Right hindlimb (tissue), 1 donor: ENCODE measurements at regions not wholly inside any gene's neighbourhood (a gene's known extent, or its start where the extent isn't known, plus 50 kb on each side); places are given as distances from the start of the nearest gene placed in this dataset.
"Not testable (repeated sequence)": the region's sequence is repeated elsewhere in the genome, so short reads cannot be mapped to it uniquely, and the experiment has no call there.

Source experiments
- DNase-seq: peaks from one replicate; pipeline ENCODE4 v3.0.0-alpha.2; 2018

DNA sequence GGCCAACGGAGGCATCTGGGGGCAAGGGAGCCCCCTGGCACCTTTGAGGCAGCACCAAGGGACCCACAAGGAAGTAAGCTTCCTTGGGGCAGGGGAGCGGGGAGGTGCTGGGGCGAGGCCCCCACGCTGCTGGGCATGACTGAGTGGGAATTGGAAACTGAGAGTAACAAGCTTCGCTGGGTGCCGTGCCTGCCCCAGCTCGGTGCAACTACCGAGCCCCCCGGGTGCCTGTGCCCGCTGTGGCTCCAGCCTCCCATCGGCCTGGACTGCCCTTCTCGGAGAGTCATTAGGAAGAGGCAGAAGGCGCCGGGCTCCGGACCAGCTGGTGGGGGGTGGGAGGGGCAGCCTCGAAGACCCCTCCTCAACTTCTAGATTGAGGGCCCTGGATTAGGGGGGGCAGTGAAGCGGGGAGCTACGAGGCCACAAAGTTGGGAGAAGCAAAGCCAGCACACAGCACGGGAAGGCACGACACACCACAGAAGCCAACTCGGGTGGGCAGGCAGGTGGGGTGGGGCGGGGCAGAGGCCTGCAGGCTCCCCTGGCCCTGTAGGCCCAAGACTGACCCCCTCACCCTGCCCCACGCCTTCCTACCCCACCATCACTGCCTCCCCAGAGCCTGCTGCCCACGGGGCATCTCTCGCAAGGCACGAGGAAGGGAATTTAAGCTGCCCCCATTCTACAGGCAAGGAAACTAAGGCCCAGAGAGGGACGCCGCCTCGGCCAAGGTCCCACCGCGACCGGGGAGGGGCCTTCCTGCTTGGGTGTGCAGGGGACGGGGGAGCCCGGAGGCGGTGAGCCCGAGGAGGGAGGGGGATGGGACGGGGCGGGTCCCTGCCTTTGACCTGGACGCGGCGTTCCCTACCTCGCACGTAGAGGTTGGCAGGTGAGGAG, 83.2 kb downstream of the PTPRS start:
- no peak for DNase-seq

DNA sequence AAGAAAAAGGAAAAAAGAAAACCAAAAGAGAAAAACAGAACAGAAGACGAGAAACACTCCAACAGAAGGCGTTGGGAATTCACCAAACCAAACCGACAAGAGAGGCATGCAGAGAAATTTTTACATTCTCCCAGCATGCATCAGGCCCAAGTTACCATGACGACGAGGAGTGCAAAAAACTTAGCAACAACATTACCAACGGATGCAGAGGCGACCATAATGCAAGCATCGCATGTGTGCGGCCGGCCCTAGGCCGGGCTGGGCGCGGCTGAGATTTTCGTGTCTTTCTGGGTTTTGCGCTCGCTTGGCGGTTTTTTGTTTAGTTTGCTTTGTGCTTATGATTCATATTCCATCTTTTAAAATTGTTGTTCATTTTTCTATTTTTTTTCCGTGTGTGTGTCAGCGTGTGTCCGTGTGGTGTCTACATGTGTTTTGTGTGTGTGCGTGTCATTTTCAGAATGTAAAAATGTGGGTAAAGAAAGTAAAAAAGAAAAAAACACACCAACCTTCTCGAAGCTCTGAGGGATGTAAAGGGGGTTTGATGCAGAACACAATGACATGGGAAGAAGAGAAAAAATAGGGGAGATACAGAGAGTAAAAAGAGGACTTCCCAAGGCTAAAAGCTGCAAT, 84.9 kb downstream of the PTPRS start:
- no peak for DNase-seq

DNA sequence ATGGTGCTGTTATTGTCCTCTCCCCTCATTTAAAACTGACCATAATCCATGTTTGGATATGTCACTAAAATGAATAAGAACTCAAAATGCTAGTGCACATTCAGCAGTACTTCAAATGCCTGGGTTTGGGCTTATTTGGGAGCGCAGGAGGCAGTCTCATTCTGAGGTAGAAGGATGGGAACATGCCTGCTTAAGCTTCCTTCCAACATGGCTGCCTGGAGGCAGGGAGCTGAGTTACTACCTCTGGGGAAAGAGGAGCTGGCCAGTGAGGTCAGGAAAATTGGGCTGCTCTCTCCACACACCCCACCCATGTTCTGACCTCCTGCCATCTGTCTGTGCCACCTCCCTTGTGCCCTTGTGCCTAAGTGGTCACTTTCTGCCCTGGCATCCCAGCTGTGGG, 85.7 kb downstream of the PTPRS start:
- DNase-seq = no peak

DNA sequence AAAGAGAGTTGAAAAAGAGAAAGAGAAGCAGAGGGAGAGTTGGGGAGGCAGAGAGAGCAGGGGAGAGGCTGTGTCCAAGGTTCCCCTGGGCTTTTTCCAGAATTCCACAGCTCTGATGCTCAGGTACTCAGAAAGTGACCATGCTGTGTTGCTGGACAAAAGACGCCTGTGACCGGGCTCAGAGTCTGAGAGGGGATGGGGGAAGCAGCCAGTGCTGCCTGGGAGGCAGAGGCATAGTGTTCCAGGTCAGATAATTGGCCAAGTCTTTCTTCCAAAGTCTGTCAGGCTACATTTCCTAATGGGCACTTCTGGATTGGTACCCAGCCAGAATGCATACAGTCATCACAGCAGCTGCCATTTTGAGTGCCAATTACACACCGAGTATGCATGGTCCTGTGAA, 86.1 kb downstream of the PTPRS start:
- no peak for DNase-seq

DNA sequence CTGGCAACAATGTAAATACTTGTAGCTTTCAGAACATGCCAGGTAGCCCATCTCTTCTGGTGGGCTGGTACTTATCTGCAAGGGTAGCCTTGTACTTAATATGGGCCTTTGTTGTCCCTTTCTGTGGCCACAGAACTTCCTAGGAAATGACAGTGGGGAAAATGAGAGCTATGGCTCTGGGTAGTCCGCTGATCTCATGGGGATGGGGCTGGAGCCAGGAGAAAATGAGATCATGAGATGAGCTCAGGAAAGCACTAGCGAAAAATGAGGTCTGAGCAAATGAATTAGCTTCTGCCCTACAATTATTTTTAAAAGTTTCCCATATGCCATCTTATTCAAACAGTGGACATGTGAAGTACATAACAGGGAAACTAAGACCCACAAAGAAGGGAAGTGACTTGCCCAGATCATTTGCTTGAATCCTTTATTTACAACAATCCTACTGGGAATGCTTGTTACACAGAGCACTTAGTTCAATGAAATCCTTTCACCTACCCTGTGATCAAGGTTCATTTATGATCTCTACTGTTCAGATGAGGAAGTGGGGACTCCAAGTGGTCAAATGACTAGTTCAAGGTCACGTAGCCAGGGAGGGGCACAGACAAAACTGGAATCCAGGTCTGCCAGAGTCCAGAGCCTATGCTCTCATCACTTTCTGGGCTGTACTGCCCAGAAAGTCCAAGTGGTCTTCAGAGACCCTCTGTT, 87.1 kb downstream of the PTPRS start:
- DNase-seq = peak; percentile 70

DNA sequence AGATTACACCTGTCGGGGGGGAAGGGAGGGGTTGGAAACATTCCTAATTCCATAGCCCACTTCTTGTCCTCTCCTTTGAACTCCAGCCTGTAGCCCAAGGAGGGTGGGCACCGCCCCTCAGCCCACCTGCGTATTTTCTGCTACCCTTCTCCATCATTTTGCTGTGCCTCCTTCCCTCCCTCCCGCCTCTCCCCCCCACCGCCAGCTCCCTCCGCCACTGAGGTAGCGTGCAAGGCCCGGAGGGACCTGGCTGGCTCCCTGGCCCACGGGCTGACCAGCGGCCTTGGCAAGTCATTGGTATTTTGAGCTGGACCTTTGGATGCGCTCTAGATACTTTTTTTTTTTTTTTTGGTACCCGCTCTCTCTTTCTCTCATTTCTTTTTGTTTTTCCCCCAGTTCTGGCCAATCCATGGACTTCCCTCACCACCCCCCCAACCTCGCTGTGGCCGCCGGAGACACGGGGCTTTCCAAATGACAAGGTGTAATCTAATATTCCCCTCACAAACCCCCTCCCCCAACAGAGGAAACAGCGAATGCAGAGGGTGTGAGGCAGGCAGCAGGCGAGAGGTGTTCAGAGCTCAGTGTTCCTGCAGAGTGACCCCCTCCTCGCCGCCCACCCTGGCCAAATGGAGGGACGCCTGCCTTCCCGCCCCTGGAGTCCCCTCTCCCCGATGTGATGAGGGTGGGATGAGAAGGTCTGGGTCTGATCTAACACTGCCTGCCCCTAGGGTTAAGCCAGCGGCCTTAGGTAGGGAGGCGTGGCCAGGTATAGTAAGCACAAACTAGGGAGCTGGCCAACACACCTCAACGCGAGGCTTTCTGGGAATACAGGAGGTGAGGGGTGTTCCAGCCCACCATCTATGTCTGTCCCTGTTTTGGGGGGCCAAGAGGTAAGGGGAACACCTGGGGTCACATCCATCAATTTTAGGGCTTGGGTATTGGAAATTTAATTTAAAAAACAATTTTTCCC, 89.2 kb downstream of the PTPRS start:
- DNase-seq = no peak

DNA sequence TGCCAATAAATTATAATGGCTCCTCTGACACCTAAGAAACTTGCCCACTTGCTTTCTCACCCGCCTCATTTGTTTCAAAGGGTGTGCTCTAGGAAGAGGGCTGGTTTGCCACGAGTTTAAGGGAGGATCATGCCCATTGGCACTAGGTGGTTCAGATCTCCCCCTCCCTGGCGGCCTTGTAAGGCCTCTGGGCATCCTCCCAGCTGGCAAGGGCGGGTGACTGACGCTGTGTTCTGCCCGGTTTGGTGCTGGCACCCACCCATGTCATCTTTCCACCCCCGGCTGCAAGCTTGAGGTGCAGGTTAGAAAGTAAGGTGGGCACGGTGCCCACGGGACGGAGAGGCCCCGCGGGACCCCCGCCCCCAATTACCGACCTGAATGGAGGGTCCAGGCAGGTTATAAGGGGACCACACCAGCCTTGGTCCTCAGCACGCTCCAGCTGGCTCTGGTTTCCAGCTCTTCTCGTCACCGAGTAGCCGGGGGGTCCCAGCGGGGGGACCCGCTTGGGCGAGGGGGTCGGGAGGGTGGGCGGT, 90.4 kb downstream of the PTPRS start:
- peak; percentile 37 for DNase-seq

DNA sequence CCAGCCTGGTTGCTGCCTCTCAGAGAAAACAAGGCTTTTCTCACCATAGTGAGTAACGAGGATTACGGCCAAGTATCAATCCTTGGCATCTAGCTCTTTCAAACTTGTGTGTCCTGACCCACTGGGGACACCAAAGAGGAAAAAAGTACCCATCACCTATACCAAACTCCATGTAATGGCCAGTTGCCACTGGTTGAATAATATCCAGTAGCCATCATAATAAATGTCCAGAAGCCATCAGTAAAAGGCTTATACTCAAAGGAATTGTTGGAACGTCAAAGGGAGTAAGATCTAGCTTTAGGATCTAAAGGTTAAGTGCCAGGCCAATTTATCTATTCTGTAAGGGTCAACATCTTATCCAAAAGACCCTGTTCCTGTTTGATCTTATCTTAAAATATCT, 91.1 kb downstream of the PTPRS start:
- no peak for DNase-seq

DNA sequence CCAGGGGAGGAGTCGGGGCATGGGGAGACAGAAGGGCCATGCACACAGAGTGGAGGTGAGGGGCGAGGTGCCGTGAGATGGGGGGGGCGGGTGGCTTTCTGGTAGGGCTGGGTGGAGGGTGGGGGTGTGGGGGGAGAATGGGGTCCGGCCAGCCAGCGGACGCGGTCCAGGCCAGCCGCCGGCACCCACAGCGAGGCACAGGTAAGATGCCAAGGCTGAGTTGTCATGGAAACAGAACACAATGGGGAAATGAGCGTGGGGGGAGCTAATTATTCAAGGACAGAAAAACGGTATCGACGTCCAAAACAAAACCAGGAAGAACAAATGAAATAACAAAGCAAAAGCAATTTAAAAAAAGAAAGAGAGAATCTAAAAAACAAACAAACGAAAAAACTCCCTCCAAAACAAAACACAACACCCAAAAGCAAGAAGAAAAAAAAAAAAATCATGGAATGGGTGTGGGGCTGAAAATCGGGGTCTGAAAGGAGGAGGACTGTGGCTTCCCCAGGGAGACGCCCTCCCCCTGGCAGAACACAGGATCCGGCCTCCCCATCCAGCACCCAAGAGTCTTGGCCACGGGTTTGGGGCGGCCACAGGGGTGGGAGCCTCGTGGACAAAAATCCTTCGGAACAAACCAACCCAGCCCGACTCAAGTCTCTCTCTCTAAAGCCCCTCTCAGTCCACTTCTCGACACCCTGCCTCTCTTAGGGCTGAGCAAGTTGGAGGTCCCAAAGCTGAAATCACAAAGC, 92.5 kb downstream of the PTPRS start:
- DNase-seq = no peak

DNA sequence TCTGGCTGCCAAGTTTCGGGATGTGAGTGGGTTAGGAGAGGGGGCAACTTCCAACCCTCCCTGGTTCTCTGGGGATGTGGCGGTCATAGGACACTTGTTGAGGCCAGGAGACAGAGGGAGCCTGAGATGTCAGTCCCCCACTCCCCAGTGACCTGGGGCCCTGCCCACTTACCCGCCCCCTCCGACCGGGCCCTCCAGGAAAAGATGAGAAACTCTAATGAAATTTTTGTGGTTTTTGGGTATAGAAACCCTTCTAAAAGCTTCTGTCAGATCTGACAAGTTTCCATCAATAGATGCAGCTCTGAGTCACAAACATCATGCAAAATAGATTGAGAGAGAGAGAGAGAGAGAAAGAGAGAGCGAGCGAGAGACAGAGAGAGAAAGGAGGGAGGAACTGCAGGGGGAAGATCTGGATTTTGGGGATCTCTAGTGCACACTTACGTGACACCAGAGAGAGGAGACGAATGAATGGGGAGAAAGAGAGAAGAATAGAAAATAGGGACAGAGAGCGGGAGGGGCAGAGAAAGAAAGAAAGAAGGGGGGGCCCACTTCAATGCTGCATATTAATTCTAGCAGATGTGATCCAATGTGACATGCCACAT, 94.0 kb downstream of the PTPRS start:
- no peak for DNase-seq

DNA sequence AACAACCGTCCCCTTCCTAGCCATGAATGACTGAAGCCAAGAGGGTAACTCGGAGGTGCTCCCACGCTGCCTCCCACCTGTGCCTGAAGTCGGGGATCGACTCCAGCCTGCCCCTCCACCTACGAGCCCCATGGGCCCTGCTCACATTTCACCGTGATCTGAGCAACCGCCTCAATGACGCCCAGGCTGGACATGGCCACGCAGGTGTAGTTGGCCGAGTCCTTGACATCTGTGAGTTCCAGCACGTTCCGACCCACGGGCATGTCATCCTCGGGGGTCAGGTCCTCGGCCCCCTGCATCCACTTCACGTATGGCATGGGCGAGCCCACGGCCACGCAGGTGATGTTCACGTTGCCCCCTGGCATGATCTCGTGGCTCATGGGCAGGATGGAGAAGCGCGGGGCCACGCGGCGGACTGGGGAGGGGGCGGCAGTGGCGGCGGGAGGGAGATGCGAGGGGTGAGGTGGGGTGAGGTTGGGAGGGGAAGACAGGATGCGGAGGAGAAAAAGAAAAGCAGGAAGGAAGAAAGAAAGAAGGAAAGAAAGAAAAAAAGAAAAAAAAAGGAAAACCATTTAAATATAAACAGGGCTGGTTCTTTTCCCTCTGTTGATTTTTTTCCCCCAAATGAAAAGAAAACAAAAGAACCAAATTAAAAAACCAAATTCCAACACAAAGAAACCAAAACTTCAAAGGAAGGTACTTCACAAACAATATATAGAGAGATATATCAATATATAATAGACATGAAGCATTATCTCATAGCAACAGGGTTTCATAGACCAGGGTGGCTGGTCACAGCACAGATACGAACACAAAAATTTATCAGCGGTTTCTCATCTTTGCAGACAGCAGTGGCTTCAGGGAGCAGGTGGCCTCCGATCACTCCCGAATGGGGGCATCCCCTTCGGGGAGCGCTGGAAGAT, 94.7 kb downstream of the PTPRS start:
- DNase-seq = no peak

DNA sequence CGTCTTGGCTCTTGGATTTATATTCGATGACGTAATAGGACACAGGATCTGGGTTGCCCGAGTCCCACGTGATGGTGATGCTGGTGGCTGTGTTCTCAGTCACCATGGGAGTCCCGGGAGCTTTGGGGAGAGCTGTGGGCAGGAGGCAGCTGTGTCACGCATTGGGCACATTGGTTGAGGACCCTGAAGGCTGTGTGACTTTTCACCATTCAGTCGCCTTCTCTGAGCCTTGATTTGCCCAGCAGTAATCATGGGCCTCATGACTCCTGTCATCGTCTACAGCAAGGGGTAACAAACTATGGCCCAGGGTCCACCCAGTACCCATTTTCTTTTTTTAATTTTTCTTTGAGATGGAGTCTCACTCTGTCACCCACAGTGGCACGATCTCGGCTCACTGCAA, 96.3 kb downstream of the PTPRS start:
- DNase-seq = no peak

DNA sequence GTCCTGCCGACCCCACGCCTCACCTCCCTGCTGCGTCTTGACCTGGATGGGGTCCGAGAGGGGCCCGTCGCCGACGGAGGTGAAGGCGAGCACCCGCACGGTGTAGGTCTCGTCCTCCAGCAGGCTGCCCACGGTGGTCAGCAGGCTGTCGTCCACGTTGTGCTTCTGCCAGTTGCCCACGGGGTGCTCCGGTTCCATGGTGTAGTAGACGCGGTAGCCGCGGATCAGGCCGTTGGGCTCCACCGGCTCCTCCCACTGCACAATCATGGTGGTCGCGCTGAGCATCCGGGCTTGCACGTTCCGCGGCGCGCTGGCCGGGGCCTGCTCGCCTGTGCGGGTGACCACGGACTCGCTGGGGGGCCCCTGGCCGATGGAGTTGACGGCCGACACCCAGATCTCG, 96.7 kb downstream of the PTPRS start:
- no peak for DNase-seq

DNA sequence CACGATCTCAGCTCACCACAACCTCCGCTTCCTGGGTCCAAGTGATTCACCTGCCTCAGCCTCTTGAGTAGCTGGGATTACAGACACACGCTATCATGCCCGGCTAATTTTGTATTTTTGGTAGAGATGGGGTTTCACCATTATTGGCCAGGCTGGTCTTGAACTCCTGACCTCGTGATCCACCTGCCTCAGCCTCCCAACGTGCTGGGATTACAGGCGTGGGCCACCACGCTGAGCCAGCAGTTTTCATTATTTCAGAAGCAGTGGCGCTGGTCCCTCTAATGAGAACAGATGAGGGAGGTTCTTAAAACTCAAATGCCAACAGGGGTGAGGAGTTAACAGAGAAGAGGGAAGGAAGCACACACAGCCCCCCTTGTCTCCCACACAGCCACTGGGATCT, 98.7 kb downstream of the PTPRS start:
- DNase-seq = not testable (repeated sequence)

DNA sequence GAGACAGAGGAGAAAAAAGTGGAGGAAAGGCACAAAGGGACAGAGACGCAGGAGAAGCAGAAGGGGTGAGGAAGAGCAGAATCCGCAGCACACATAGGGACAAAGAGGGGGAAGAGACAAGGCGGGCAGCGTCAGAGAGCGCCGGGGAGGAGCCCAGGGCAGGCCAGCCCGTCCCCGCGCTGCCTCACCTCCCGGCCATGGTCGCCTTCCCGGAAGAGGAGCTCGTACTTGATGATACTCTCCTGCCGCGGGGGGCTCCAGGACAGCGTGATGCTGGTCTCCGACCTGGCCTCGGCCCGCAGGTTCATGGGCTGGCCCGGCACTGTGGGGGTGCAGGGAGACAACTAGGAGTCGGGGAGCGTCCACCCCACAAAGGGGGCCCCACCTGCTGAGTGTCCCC, 100.6 kb downstream of the PTPRS start:
- DNase-seq = no peak

DNA sequence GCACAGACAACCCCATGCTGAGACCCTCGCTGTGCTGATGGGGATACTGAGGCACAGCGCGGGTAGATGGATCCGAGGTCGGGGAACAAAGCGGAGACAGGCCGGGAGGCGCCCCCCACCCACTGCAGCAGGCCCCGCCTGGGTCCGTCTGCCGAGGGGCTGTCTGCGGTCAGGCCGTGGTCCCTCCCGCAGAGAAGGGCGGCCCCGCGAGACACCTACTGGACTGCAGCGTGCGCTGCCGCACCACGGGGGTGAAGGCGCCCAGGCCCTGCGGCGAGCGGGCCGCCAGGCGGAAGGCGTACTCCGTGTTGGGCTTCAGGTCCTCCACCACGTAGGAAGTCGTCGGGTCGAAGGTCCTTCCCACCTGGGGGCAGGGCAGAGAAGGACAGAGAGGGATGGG, 101.9 kb downstream of the PTPRS start:
- DNase-seq = no peak

DNA sequence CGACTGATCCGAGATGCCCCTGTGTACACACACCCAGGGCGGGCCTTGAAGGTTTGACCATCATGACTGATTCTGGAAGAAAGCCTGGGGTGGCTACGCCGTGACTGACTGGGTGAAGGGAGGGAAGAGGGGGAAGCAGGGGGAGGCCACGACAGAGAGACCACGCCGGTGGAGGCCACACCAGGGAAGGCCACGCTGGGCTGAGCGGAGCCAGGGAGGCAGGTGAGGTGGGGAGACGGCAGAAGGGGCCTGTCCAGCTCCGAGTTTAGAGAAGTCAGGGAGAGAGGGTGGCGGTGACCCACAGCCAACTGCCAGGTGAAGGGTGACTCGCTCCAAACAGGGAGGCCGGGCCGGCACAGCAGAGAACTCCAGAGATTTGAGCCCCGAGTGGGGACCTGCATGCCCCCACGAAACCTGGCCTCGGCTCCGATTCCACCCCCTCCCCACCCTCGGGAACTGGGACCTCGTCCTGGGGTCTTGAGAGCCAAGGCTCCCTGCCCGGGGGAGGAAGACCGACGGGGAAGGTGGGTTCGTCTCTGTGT, 102.6 kb downstream of the PTPRS start:
- DNase-seq = no peak

DNA sequence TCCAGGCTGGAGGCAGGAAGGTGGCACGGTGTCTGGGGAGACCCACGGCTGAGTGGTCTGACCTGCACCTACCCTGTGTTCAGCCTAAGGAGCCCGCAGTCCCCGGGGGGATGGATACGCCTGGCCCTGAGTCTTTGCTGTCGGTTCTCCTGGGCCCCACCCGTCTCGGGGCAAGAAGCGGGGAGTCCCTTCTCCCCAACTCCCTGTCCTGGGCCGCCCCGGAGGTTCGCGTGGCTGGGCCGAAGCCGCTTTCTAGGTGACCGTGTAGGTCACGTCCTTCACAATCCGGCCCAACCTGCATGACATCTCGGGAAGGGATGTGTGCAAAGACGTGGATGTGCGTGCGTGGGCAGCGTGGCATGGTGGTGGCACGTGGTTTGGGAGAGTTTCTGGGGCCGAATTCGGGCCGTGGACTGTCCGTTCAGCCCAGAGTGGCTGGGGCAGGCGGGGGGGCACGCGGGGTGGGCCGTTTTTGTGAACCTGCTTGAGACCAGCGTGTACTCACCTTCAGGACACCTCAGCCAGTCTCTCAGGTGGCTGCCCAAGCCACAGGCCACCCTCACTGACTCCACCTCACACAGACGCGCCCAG, 103.3 kb downstream of the PTPRS start:
- DNase-seq = no peak

DNA sequence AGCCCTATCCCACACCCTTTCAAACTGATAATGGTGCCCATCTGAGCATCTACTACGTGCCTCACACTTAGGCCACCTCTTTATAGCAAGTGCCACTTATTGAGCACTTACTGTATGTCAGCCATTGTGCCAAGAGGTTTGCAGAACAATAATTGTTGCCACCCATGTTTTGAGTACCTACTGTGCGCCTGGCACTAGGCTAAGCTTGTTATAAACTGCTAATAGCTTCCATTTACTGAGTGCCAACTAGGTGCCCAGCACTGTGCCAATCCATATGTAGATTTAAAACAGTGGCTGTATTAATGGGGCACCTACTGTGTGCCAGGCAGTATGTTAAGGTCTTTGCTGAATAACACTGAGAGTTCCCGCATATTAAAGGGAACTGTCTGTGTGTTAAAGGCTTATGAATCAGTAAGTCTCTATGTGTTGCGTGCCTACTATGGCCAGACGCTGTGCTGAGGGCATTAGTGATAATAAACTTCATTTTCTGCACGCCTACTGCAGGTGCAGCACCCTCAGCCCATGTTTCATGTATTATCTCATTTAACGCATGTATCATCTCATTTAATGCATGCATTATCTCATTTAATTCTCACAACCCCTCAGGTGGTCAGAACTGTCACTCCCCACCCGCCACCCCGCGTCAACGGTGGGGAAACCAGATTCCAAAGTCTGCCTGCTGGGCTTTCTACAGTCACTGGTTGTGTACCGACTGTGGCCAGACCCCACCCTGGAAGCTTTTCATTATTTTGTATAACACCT, 105.0 kb downstream of the PTPRS start:
- DNase-seq = no peak
